LNCaP clone FGC (cell line): ENCODE measurements at regions not wholly inside any gene's neighbourhood (a gene's known extent, or its start where the extent isn't known, plus 50 kb on each side); places are given as distances from the start of the nearest gene placed in this dataset.

Experiments
- DNase-seq: peaks from one replicate; pipeline ENCODE4 v3.0.0-alpha.2; 2011; ENCODE audit warnings: low read depth
- H3K4me3 ChIP-seq: 2 replicates; pipeline ENCODE4 v1.5.1; 2011; ENCODE audit warnings: mild to moderate bottlenecking, low read depth, low read length, control low read depth
- TF ChIP-seq, protein P1 (sequence below): IDR thresholded peaks from 2 replicates; pipeline ENCODE4 v1.5.1; 2012; ENCODE audit warnings: mild to moderate bottlenecking; ENCODE audit not compliant: control insufficient read depth, insufficient read depth; ENCODE audit errors: extremely low read depth

DNA sequence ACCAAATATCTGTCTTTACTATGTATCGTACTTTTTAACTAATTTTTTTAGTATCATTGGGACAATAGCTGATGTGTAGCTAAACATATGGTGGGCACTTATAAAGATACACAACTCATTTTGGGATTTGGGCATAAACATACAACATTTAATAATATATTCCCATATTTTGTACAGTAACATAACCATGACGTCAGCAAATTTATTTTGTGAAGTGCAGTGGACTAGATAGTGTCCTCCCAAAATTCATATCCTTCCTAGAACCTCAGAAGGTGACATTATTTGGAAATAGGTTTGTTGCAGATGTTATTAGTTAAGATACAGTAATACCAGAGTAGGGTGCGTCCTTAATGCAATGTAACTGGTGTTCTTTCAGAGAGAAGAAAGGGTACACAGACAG is 356.7 kb downstream of the CDH7 start:
- DNase-seq = no peak
- H3K4me3 ChIP-seq = no peak overlapping the region
- TF ChIP-seq, protein P1, sequence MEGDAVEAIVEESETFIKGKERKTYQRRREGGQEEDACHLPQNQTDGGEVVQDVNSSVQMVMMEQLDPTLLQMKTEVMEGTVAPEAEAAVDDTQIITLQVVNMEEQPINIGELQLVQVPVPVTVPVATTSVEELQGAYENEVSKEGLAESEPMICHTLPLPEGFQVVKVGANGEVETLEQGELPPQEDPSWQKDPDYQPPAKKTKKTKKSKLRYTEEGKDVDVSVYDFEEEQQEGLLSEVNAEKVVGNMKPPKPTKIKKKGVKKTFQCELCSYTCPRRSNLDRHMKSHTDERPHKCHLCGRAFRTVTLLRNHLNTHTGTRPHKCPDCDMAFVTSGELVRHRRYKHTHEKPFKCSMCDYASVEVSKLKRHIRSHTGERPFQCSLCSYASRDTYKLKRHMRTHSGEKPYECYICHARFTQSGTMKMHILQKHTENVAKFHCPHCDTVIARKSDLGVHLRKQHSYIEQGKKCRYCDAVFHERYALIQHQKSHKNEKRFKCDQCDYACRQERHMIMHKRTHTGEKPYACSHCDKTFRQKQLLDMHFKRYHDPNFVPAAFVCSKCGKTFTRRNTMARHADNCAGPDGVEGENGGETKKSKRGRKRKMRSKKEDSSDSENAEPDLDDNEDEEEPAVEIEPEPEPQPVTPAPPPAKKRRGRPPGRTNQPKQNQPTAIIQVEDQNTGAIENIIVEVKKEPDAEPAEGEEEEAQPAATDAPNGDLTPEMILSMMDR = no peak

GRCh38 chr18:66105016-66105415 is 354.2 kb downstream of the CDH7 start:
- no peak for DNase-seq
- TF ChIP-seq, protein P1 = no peak
- H3K4me3 ChIP-seq = no peak overlapping the region

DNA sequence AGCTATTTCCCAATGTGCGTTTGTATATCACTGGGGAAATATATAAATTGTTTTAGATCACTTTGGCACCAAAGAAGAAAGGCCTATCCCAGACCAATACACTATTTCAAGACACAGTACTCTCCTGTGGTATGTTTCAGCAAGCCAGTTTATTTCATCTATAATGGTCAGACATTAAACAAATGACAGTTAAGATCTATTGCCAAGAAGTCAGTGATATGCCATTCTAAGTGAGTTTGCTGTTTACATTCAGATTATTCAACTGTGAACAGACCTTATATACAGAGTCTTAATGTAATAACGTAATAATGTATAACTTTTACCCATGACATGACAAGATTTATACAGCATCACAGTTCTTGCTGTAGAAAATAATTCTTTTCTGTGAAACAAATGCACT is 352.7 kb downstream of the CDH7 start:
- H3K4me3 ChIP-seq = no peak overlapping the region
- TF ChIP-seq, protein P1 = no peak
- no peak for DNase-seq

DNA sequence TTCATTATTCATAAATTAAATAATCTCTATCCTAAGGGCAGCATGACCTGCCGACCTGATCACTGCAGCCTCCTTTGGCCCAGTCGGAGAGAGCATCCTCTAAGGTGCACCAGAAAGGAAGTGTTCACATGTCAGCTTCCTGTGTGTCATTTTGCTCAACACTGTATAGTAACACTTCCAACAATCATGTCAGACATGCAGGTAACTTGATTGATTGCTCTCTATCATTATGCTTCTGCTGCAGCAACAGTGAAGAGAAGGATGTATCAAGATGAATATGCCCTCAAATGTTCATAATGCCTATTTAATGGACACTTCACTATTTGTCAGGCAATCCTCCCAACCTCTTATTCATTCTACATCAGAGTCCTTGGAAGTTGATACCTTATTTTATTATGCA is 332.3 kb downstream of the CDH7 start:
- DNase-seq = no peak
- TF ChIP-seq, protein P1 = no peak
- H3K4me3 ChIP-seq = no peak overlapping the region

DNA sequence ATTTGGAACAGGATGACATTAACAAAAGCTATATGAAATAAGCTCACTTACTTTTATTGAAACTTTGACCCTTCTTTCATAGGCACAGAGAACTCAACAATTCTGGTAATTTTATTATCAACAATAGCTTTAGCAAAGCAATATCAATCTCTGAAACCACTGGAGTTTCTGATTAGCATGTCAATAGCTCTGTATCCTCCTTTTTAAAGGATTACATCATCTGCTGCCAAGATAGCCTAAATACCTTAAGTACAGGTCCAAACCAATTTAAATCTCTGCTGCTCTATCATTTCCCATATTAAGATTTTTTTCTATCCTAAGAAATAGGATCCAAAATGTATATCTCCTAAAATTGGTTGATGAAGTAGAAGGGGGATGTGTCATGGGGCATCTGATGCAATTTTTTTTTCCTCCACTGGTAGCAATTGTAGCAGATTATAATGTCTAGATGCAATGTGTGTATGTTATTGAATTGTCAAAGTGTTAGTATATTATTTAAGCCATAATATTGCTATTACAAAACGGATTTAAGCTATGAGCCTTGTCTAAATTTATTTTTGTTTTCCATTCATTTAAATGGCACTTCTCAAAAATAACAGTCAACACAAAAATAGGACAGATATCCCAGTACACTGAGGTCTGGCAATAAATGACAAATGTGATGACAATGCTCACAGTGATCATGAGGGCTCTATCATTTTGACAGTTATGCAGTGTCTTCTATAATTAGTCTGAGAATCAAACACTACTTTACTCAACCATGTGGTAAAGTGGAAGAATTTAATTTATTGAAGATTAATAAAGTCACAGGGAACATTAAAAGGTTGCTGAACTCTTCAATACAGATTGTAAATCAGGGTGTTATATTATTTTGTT is 328.4 kb downstream of the CDH7 start:
- DNase-seq = no peak
- TF ChIP-seq, protein P1 = no peak

DNA sequence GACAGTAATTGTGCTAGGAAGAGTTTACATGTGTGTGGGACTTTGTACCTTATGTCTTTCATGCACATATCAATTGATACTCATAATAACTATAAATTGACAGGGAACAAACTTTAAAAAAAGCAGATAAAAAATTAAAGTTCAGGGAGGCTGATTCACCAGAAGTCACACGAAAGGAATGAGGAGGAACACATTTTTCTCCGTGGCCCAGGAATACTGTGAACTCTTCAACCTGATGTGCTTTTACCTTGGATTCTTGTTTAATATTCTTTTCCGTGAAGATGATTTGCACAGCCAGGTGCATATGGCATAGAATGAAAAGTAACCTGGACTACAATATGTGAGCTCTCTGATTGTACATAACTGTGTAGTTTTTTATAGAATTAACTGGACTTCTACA is 326.3 kb downstream of the CDH7 start:
- no peak for DNase-seq
- H3K4me3 ChIP-seq = no peak overlapping the region
- TF ChIP-seq, protein P1 = no peak

More for the DNA sequence above, 328.4 kb downstream of the CDH7 start:
- no peak overlapping the region for H3K4me3 ChIP-seq

DNA sequence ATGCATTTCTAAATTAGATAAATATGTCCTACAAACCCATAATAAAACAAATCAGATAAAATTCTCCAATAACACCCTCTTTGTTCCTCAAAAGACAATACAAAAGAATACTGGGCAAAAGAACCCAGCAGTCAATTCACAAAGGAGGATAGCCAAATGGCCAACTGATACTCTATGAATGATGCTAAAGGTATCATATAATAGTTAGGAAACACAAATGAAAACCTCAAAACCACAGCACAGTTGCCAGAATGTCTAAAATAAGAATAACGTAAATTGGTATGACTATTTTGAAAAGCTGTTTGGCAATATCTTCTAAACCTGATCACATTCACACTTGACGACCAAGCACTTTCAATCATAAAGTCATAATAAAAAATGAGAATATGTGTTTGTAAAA is 315.4 kb downstream of the CDH7 start:
- H3K4me3 ChIP-seq = no peak overlapping the region
- no peak for DNase-seq
- TF ChIP-seq, protein P1 = no peak
